Mesendoderm (in vitro differentiated cells): ENCODE measurements at regions not wholly inside any gene's neighbourhood (a gene's known extent, or its start where the extent isn't known, plus 50 kb on each side); places are given as distances from the start of the nearest gene placed in this dataset.
A peak's percentile ranks its signal among the peaks of the same experiment; 100 is the strongest.
"Not testable (repeated sequence)": the region's sequence is repeated elsewhere in the genome, so short reads cannot be mapped to it uniquely, and the experiment has no call there.

Experiments used
- DNase-seq: peaks from one replicate; pipeline ENCODE4 v3.0.0; 2013
- H2AK5ac ChIP-seq: 2 replicates; pipeline ENCODE4 v1.6.1; 2013; ENCODE audit warnings: low read length, inconsistent platforms
- H2BK120ac ChIP-seq: 2 replicates; pipeline ENCODE4 v1.6.1; 2013; ENCODE audit warnings: low read depth, mild to moderate bottlenecking, low read length, moderate library complexity, mixed read lengths
- H2BK15ac ChIP-seq: replicated peaks from 2 replicates; pipeline ENCODE4 v1.6.1; 2013; ENCODE audit warnings: low read depth, mild to moderate bottlenecking, moderate library complexity
- H2BK5ac ChIP-seq: 2 replicates; pipeline ENCODE4 v1.6.1; 2013; ENCODE audit warnings: low read length, inconsistent platforms
- H3K18ac ChIP-seq: 2 replicates; pipeline ENCODE4 v1.6.1; 2013; ENCODE audit warnings: mild to moderate bottlenecking, low read length, mixed read lengths
- H3K23ac ChIP-seq: one replicate; pipeline ENCODE4 v1.6.1; 2013; ENCODE audit warnings: low read length
- H3K27ac ChIP-seq: 2 replicates; pipeline ENCODE4 v1.5.1; 2013; ENCODE audit warnings: low read depth, mild to moderate bottlenecking, inconsistent platforms, low read length, moderate library complexity
- H3K27me3 ChIP-seq: 2 replicates; pipeline ENCODE4 v1.6.1; 2013; ENCODE audit warnings: low read length, control low read depth, mild to moderate bottlenecking, inconsistent platforms; ENCODE audit not compliant: insufficient read depth, poor library complexity
- H3K36me3 ChIP-seq: 2 replicates; pipeline ENCODE4 v1.6.1; 2013; ENCODE audit warnings: low read length, inconsistent platforms; ENCODE audit not compliant: control insufficient read depth, insufficient read depth
- H3K4ac ChIP-seq: one replicate; pipeline ENCODE4 v1.6.1; 2013; ENCODE audit warnings: low read depth, mild to moderate bottlenecking, low read length, moderate library complexity
- H3K4me1 ChIP-seq: 2 replicates; pipeline ENCODE4 v1.6.1; 2013; ENCODE audit warnings: low read depth, low read length, inconsistent platforms; ENCODE audit not compliant: control insufficient read depth
- H3K4me2 ChIP-seq: 2 replicates; pipeline ENCODE4 v1.6.1; 2013; ENCODE audit warnings: low read length
- H3K4me3 ChIP-seq: 2 replicates; pipeline ENCODE4 v1.5.1; 2013; ENCODE audit warnings: mild to moderate bottlenecking, low read length
- H3K56ac ChIP-seq: one replicate; pipeline ENCODE4 v1.6.1; 2013; ENCODE audit warnings: low read length
- H3K79me1 ChIP-seq: 2 replicates; pipeline ENCODE4 v1.6.1; 2013; ENCODE audit warnings: low read length, inconsistent platforms
- H3K79me2 ChIP-seq: 2 replicates; pipeline ENCODE4 v1.6.1; 2013; ENCODE audit warnings: mild to moderate bottlenecking, low read length; ENCODE audit not compliant: control insufficient read depth, insufficient read depth
- H3K9ac ChIP-seq: 2 replicates; pipeline ENCODE4 v1.6.1; 2013; ENCODE audit warnings: low read length, inconsistent platforms
- H4K5ac ChIP-seq: one replicate; pipeline ENCODE4 v1.6.1; 2013; ENCODE audit warnings: low read length
- H4K8ac ChIP-seq: one replicate; pipeline ENCODE4 v1.6.1; 2013; ENCODE audit warnings: low read depth, mild to moderate bottlenecking, control low read depth, low read length, moderate library complexity
- WGBS: extraction: QIAGEN DNeasy Blood & Tissue Kit; methylation state at CpG from one replicate; pipeline ENCODE4 v1.1.7; 2013; ENCODE audit warnings: low lambda C conversion rate, missing lambda C conversion rate; ENCODE audit not compliant: insufficient coverage; ENCODE audit errors: extremely low coverage; 5-methylcytosine and 5-hydroxymethylcytosine counted together

DNA sequence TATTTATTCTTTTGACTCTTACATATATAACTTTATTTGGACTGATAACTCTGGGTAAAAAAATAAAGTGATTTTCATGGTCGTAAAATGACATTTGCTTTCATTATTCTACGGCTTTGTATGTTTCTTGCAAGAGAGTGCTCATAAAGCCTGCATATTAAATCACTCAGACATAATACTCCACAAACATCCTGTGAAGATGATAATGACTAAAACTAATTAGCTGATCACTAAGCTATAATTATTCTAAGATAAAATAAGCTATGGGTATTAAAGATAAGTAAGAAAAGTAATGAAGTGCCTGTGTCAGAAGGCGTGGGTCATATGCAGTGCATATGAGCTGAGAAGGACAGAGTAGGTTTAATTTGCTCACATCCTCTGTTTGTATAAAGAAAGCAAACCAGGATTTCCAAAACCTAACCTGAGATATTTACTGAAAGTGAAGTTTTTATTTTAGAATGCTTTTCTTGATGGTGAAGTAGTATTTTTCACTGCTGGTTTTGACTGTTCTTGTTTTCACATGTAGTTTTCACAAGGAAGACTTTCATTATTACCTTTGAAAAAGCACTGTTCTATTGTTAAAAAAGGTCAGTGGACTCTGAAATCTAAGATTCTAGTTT lies 278.8 kb downstream of the AMY1C start:
- no peaks in the 10 kb centered on the region for H3K4me1 ChIP-seq
- no peak overlapping the region for H3K18ac ChIP-seq
- no peak overlapping the region for H3K23ac ChIP-seq
- H3K79me2 ChIP-seq, result no peaks in the 10 kb centered on the region
- H3K4ac ChIP-seq, result no peak overlapping the region
- no peak overlapping the region for H3K56ac ChIP-seq
- H3K9ac ChIP-seq, result no peak overlapping the region
- H3K79me1 ChIP-seq, result no peaks in the 10 kb centered on the region
- no peak overlapping the region for H4K5ac ChIP-seq
- H3K27ac ChIP-seq, result no peak overlapping the region
- no peak overlapping the region for H2BK15ac ChIP-seq
- no peaks in the 10 kb centered on the region for H3K27me3 ChIP-seq
- no peak overlapping the region for H3K4me2 ChIP-seq
- DNase-seq, result no peak
- H2AK5ac ChIP-seq, result no peak overlapping the region
- no CpG with 5 or more reads among the region's 3 CpGs for WGBS
- no peak overlapping the region for H2BK120ac ChIP-seq
- no peak overlapping the region for H3K4me3 ChIP-seq
- H3K36me3 ChIP-seq, result no peaks in the 10 kb centered on the region
- no peak overlapping the region for H2BK5ac ChIP-seq
- H4K8ac ChIP-seq, result no peak overlapping the region

DNA sequence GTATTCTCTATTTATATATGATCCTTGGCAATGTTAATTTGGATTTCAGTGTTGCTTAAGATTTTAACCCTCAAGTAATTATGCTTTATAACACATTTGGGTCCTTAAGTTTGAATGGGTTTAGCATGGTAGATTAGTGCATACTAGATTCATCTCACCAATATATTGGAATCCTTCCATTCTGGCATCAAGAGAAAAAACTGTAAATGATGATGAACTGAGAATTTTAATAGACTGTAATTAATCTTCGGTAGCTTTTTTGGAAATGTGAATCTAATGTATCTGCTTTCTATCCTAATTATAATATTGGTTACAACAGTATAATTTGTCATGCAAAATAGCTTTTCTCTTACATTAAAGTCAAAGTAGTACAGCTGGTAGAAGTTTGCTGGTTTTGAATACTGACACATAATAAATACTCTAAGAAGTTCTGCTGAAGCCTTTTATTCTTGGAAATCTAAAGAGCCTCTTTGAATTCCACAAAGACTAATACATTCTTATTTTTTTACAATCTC lies 279.8 kb downstream of the AMY1C start:
- H3K27me3 ChIP-seq, result no peaks in the 10 kb centered on the region
- H3K9ac ChIP-seq, result no peak overlapping the region
- no peaks in the 10 kb centered on the region for H3K79me1 ChIP-seq
- H3K36me3 ChIP-seq, result no peaks in the 10 kb centered on the region
- no peak overlapping the region for H3K4me3 ChIP-seq
- H3K27ac ChIP-seq, result no peak overlapping the region
- H3K4me1 ChIP-seq, result no peaks in the 10 kb centered on the region
- H4K8ac ChIP-seq, result no peak overlapping the region
- H4K5ac ChIP-seq, result no peak overlapping the region
- H2AK5ac ChIP-seq, result no peak overlapping the region
- DNase-seq, result no peak
- no peaks in the 10 kb centered on the region for H3K79me2 ChIP-seq
- H2BK120ac ChIP-seq, result no peak overlapping the region
- no peak overlapping the region for H2BK5ac ChIP-seq
- no peak overlapping the region for H3K4me2 ChIP-seq
- WGBS, result no CpG with 5 or more reads among the region's 1 CpG
- no peak overlapping the region for H3K23ac ChIP-seq
- no peak overlapping the region for H3K18ac ChIP-seq
- H2BK15ac ChIP-seq, result no peak overlapping the region
- no peak overlapping the region for H3K56ac ChIP-seq
- no peak overlapping the region for H3K4ac ChIP-seq

DNA sequence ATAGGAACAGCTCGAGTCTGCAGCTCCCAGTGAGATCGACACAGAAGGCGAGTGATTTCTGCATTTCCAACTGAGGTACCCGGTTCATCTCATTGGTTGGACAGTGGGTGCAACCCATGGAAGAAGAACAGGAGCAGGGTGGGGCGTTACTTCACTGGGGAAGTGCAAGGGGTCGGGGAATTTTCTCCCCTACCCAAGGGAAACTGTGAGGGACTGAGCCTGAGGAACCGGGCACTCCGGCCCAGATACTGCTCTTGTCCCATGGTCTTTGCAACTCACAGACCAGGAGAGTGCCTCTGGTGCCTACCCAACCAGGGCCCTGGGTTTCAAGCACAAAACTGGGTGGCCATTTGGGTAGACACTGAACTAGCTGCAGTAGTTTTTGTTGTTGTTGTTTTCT lies 307.1 kb downstream of the AMY1C start:
- no peaks in the 10 kb centered on the region for H3K79me1 ChIP-seq
- no CpG with 5 or more reads among the region's 8 CpGs for WGBS
- H2BK15ac ChIP-seq, result no peak overlapping the region
- no peak overlapping the region for H3K23ac ChIP-seq
- H3K4ac ChIP-seq, result no peak overlapping the region
- no peak overlapping the region for H3K27ac ChIP-seq
- no peak overlapping the region for H3K4me3 ChIP-seq
- H3K18ac ChIP-seq, result no peak overlapping the region
- DNase-seq, result no peak
- no peak overlapping the region for H4K5ac ChIP-seq
- H3K27me3 ChIP-seq, result no peaks in the 10 kb centered on the region
- peak overlapping the region; percentile 49 for H3K56ac ChIP-seq
- no peak overlapping the region for H2AK5ac ChIP-seq
- H3K9ac ChIP-seq, result no peak overlapping the region
- no peak overlapping the region for H3K4me2 ChIP-seq
- H3K79me2 ChIP-seq, result no peaks in the 10 kb centered on the region
- H2BK120ac ChIP-seq, result no peak overlapping the region
- H4K8ac ChIP-seq, result no peak overlapping the region
- no peak overlapping the region for H2BK5ac ChIP-seq
- H3K36me3 ChIP-seq, result no peaks in the 10 kb centered on the region
- H3K4me1 ChIP-seq, result no peaks in the 10 kb centered on the region

DNA sequence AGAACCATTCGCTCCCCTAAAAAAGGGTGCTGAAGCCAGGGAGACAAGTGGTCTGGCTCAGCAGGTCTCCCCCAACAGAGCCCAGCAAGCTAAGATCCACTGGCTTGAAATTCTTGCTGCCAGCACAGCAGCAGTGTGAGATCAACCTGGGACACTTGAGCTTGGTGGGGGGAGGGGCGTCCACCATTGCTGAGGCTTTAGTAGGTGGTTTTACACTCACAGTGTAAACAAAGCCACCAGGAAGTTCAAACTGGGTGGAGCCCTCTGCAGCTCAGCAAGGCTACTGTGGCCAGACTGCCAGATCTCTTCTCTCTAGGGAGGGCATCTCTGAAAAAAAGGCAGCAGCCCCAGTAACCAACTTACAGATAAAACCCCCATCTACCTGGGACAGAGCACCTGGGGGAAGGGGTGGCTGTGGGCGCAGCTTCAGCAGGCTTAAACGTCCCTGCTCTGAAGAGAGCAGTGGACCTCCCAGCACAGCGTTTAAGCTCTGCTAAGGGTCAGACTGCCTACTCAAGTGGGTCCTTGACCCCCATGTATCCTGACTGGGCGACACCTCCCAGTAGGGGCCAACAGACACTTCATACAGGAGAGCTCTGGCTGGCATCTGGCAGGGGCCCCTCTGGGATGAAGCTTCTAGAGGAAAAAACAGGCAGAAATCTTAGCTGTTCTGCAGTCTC lies 307.7 kb downstream of the AMY1C start:
- not testable (repeated sequence) for H2BK120ac ChIP-seq, H3K4me2 ChIP-seq, H4K5ac ChIP-seq, H3K36me3 ChIP-seq, H3K4me3 ChIP-seq, H3K27ac ChIP-seq, H3K27me3 ChIP-seq, H3K79me2 ChIP-seq, H3K79me1 ChIP-seq, H2BK5ac ChIP-seq, H3K4me1 ChIP-seq, H2BK15ac ChIP-seq, H2AK5ac ChIP-seq, H3K23ac ChIP-seq, H3K9ac ChIP-seq, H4K8ac ChIP-seq
- WGBS, result no CpG with 5 or more reads among the region's 6 CpGs
- Histone ChIP-seq H3K18ac (peak overlapping the region; percentile 92), H3K4ac (peak overlapping the region; percentile 57), H3K56ac (peak overlapping the region; percentile 49)
- DNase-seq, result peak; percentile 81

DNA sequence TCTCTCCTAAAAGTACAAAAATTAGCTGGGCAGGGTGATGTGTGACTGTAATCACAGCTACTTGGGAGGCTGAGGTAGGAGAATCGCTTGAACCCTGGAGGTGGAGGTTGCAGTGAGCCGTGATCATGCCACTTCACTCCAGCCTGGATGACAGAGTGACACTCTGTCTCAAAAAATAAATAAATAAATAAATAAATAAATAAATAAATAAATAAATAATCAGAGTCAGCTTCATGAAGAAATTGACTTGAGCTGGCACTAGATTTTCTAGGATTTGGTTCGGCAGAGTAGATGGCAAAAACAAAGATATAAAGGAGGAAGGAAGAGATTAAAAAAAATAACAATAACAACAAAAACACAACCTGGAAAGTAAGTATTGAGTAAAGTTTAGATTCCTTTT lies 311.9 kb downstream of the AMY1C start:
- not testable (repeated sequence) for H3K9ac ChIP-seq, H3K18ac ChIP-seq, H3K4ac ChIP-seq, H4K8ac ChIP-seq, H3K79me2 ChIP-seq, H3K27me3 ChIP-seq, H2BK15ac ChIP-seq, H2AK5ac ChIP-seq, H3K27ac ChIP-seq, H3K23ac ChIP-seq, DNase-seq, H3K4me1 ChIP-seq, H2BK5ac ChIP-seq, H3K4me3 ChIP-seq, H3K4me2 ChIP-seq, H3K79me1 ChIP-seq, H3K36me3 ChIP-seq, H4K5ac ChIP-seq, H3K56ac ChIP-seq, H2BK120ac ChIP-seq
- WGBS, result no CpG with 5 or more reads among the region's 3 CpGs

DNA sequence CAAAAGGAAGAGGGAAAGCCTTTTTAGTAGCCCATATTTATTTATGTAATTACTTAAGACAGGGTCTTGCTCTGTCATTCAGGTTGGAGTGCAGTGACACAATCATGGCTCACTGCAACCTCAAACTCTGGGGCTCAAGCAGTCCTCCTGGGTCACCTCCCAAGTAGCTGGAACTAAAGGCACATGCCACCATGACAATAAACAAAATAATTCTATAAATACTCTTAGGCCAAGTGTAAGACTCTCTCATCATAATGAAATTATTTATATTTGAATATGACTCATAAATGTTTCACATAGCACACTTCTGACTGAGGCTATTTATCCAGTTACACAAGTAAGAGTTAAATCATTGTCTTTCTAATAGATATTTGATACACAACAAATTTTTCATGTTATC lies 314.7 kb downstream of the AMY1C start:
- no peak overlapping the region for H2BK5ac ChIP-seq
- H3K27me3 ChIP-seq, result no peaks in the 10 kb centered on the region
- H2BK120ac ChIP-seq, result no peak overlapping the region
- no peak overlapping the region for H3K23ac ChIP-seq
- no peak overlapping the region for H3K4me3 ChIP-seq
- H2BK15ac ChIP-seq, result no peak overlapping the region
- H3K4ac ChIP-seq, result no peak overlapping the region
- no peaks in the 10 kb centered on the region for H3K79me1 ChIP-seq
- H3K27ac ChIP-seq, result no peak overlapping the region
- no peaks in the 10 kb centered on the region for H3K79me2 ChIP-seq
- H4K5ac ChIP-seq, result no peak overlapping the region
- no peak overlapping the region for H3K4me2 ChIP-seq
- no peak overlapping the region for H3K18ac ChIP-seq
- no peak overlapping the region for H3K56ac ChIP-seq
- DNase-seq, result no peak
- H3K36me3 ChIP-seq, result no peaks in the 10 kb centered on the region
- H4K8ac ChIP-seq, result no peak overlapping the region
- no peak overlapping the region for H2AK5ac ChIP-seq
- no peaks in the 10 kb centered on the region for H3K4me1 ChIP-seq
- H3K9ac ChIP-seq, result no peak overlapping the region
